ENCODE measurements at regions not wholly inside any gene's neighbourhood (a gene's known extent, or its start where the extent isn't known, plus 50 kb on each side); places are given as distances from the start of the nearest gene placed in this dataset.

GRCh38 chr14:26128931-26129671, 468.7 kb downstream of the NOVA1 start:
- TF ChIP-seq ZNF8 (CRISPR knock-in tag; IDR thresholded peaks at IDR 0.05) (no peak), ZNF70 (CRISPR knock-in tag; IDR thresholded peaks at IDR 0.05) (no peak), ZC3H10 (CRISPR knock-in tag; IDR thresholded peaks at IDR 0.05) (no peak), CREB5 (CRISPR knock-in tag; IDR thresholded peaks at IDR 0.05; ENCODE audit: low read depth) (no peak), ZNF565 (CRISPR knock-in tag; conservative IDR thresholded peaks at IDR 0.05; ENCODE audit: low read depth) (no peak), CSRNP3 (CRISPR knock-in tag; IDR thresholded peaks at IDR 0.05) (no peak), ZFP3 (CRISPR knock-in tag; IDR thresholded peaks at IDR 0.05) (no peak), TOX (CRISPR knock-in tag; IDR thresholded peaks at IDR 0.05; ENCODE audit: borderline replicate concordance) (no peak), ZFP30 (CRISPR knock-in tag; IDR thresholded peaks at IDR 0.05) (no peak)
- TF ChIP-seq, protein P1, sequence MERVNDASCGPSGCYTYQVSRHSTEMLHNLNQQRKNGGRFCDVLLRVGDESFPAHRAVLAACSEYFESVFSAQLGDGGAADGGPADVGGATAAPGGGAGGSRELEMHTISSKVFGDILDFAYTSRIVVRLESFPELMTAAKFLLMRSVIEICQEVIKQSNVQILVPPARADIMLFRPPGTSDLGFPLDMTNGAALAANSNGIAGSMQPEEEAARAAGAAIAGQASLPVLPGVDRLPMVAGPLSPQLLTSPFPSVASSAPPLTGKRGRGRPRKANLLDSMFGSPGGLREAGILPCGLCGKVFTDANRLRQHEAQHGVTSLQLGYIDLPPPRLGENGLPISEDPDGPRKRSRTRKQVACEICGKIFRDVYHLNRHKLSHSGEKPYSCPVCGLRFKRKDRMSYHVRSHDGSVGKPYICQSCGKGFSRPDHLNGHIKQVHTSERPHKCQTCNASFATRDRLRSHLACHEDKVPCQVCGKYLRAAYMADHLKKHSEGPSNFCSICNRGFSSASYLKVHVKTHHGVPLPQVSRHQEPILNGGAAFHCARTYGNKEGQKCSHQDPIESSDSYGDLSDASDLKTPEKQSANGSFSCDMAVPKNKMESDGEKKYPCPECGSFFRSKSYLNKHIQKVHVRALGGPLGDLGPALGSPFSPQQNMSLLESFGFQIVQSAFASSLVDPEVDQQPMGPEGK (CRISPR knock-in tag; IDR thresholded peaks at IDR 0.05; ENCODE audit: borderline replicate concordance), result no peak

DNA sequence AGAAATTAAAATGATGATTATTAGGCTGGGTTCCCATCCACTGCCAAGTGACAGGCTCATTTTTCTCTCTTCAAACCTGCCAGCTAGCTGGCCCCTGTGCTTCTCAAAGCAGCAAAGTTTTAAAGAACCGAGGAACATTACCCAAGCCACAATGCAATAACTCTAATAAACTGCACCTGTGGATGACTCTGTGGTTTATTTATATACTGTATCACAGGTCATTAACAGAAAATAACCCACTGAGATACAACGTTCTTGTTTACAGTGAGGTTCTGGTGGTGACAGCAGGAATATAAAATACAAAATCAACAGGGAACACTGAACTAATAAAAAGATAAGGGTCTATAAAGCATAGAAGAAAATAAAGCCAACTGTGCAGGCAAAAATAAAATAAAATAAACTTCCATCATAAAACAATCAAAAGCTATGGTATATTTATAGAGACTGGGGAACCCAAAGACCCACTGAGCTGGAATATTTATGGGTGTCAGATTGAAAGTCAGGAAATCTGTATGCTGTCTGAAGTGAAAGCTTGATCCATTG, 472.9 kb downstream of the NOVA1 start:
- ATAC-seq, result no peak
- TF ChIP-seq ZFP3 (CRISPR knock-in tag; IDR thresholded peaks at IDR 0.05) (no peak), GLIS3 (CRISPR knock-in tag; IDR thresholded peaks at IDR 0.05) (no peak)

More at GRCh38 chr14:26128931-26129671, 468.7 kb downstream of the NOVA1 start:
- no peak for ATAC-seq

GRCh38 chr14:26123459-26123858, 474.4 kb downstream of the NOVA1 start:
- no peak for TF ChIP-seq ZFP30 (CRISPR knock-in tag; IDR thresholded peaks at IDR 0.05)
- no peak for TF ChIP-seq CREB5 (CRISPR knock-in tag; IDR thresholded peaks at IDR 0.05; ENCODE audit: low read depth)
- no peak for TF ChIP-seq CSDC2 (CRISPR knock-in tag; IDR thresholded peaks at IDR 0.05)
- TF ChIP-seq PPARA (CRISPR knock-in tag; IDR thresholded peaks at IDR 0.05; ENCODE audit: borderline replicate concordance), result no peak
- no peak for TF ChIP-seq OSR1 (CRISPR knock-in tag; IDR thresholded peaks at IDR 0.05)
- TF ChIP-seq ZNF565 (CRISPR knock-in tag; conservative IDR thresholded peaks at IDR 0.05; ENCODE audit: low read depth), result no peak
- TF ChIP-seq, protein P1 (CRISPR knock-in tag; IDR thresholded peaks at IDR 0.05; ENCODE audit: borderline replicate concordance), result no peak
- TF ChIP-seq, protein P2, sequence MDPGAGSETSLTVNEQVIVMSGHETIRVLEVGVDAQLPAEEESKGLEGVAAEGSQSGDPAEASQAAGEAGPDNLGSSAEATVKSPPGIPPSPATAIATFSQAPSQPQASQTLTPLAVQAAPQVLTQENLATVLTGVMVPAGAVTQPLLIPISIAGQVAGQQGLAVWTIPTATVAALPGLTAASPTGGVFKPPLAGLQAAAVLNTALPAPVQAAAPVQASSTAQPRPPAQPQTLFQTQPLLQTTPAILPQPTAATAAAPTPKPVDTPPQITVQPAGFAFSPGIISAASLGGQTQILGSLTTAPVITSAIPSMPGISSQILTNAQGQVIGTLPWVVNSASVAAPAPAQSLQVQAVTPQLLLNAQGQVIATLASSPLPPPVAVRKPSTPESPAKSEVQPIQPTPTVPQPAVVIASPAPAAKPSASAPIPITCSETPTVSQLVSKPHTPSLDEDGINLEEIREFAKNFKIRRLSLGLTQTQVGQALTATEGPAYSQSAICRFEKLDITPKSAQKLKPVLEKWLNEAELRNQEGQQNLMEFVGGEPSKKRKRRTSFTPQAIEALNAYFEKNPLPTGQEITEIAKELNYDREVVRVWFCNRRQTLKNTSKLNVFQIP (CRISPR knock-in tag; IDR thresholded peaks at IDR 0.05; ENCODE audit: borderline replicate concordance, low read depth), result no peak
- TF ChIP-seq ZFP3 (CRISPR knock-in tag; IDR thresholded peaks at IDR 0.05), result no peak
- no peak for TF ChIP-seq ZC3H10 (CRISPR knock-in tag; IDR thresholded peaks at IDR 0.05)
- no peak for TF ChIP-seq BACH2 (CRISPR knock-in tag; IDR thresholded peaks at IDR 0.05; ENCODE audit: borderline replicate concordance)
- TF ChIP-seq ZNF8 (CRISPR knock-in tag; IDR thresholded peaks at IDR 0.05), result no peak
- TF ChIP-seq TOX (CRISPR knock-in tag; IDR thresholded peaks at IDR 0.05; ENCODE audit: borderline replicate concordance), result no peak
- no peak for ATAC-seq
